HCT116 (cell line): ENCODE measurements at regions not wholly inside any gene's neighbourhood (a gene's known extent, or its start where the extent isn't known, plus 50 kb on each side); places are given as distances from the start of the nearest gene placed in this dataset.

Source experiments
- ATAC-seq: fragments of 200-7000 bp; cut with Tn5 transposase; 2 replicates; pipeline ENCODE4 v1.9.1; 2020; ENCODE audit warnings: mild to moderate bottlenecking, moderate library complexity
- BruUV-seq: library from RNA; stranded (reverse); fragments of 400-500 nt; replicated peaks from 2 replicates; lab custom pipeline; 2021; lab: Mats Ljungman, UMichigan
- CTCF ChIA-PET: fragments of 300-600 bp; sonication (Branson Sonifier 250); formaldehyde crosslinking; loops from one replicate; lab custom pipeline; 2021; ENCODE audit warnings: antibody characterized with exemption; lab: Charles Lee
- POLR2A ChIA-PET: fragments of 300-600, 350-600 bp; sonication (Branson Sonifier 250); formaldehyde crosslinking; loops from one replicate; lab custom pipeline; 2021; ENCODE audit warnings: antibody characterized with exemption; lab: Charles Lee
- RAD21 ChIA-PET, 2 experiments: fragments of 300-600 bp; sonication (Branson Sonifier 250); formaldehyde crosslinking; loops; one replicate each; lab custom pipeline; 2023; ENCODE audit warnings: low total read pairs in 2 of 2; ENCODE audit not compliant: uncharacterized antibody in 2 of 2, unreplicated experiment in 2 of 2, low non-redundant PET in 1 of 2; lab: Charles Lee
- DNase-seq: peaks from one replicate; pipeline ENCODE4 v3.0.0-alpha.2; 2010; ENCODE audit warnings: low read depth, low spot score
- H2AFZ ChIP-seq: fragments of 200-600 bp; shearing (Covaris generic), sonication (generic); 2 replicates; pipeline ENCODE4 v1.6.1; 2017; ENCODE audit warnings: low read depth, mixed run types, mixed read lengths, antibody characterized with exemption, low read length; ENCODE audit not compliant: poor library complexity, severe bottlenecking
- H3K27ac ChIP-seq: 2 replicates; pipeline ENCODE4 v1.5.1; 2012; ENCODE audit warnings: low read depth, low read length
- H3K27me3 ChIP-seq: fragments of 200-600 bp; sonication (generic); 2 replicates; pipeline ENCODE4 v1.6.1; 2016; ENCODE audit warnings: mixed run types, low read length, mixed read lengths; ENCODE audit not compliant: insufficient read depth
- H3K36me3 ChIP-seq, 2 experiments: fragments of 200-500 bp in 1 of 2; fragments of 200-600 bp in 1 of 2; sonication (Bioruptor generic) in 1 of 2; sonication (generic) in 1 of 2; 2 replicates each; pipeline versions ENCODE4 v1.5.1 to v1.6.1; 2014 to 2016; ENCODE audit warnings: low read length in 2 of 2, inconsistent platforms in 1 of 2, mixed read lengths in 1 of 2, mixed run types in 1 of 2; ENCODE audit not compliant: insufficient read depth in 2 of 2, control insufficient read depth in 1 of 2
- H3K4me1 ChIP-seq, 2 experiments: fragments of 200-600 bp in 1 of 2; sonication (generic) in 1 of 2; 2 replicates each; pipeline versions ENCODE4 v1.5.1 to v1.6.1; 2012 to 2017; ENCODE audit warnings: low read length in 2 of 2, inconsistent platforms in 1 of 2, mild to moderate bottlenecking in 1 of 2, mixed read lengths in 1 of 2, mixed run types in 1 of 2, moderate library complexity in 1 of 2; ENCODE audit not compliant: insufficient read depth in 2 of 2, control insufficient read depth in 1 of 2
- H3K4me2 ChIP-seq: fragments of 200-600 bp; sonication (generic); 2 replicates; pipeline ENCODE4 v1.6.1; 2017; ENCODE audit warnings: mixed run types, low read length, mixed read lengths
- H3K4me3 ChIP-seq, 2 experiments: fragments of 200-600 bp in 1 of 2; sonication (generic) in 1 of 2; replicated peaks in 1 of 2; 2 replicates each; pipeline ENCODE4 v1.5.1; 2011 to 2016; ENCODE audit warnings: low read length in 2 of 2, control low read depth in 1 of 2, low read depth in 1 of 2, mild to moderate bottlenecking in 1 of 2, mixed read lengths in 1 of 2, mixed run types in 1 of 2
- H3K79me2 ChIP-seq: fragments of 200-600 bp; sonication (generic); 2 replicates; pipeline ENCODE4 v1.6.1; 2017; ENCODE audit warnings: mild to moderate bottlenecking, mixed run types, low read length, moderate library complexity, mixed read lengths; ENCODE audit not compliant: insufficient read depth
- H3K9ac ChIP-seq: fragments of 200-600 bp; sonication (generic); 2 replicates; pipeline ENCODE4 v1.6.1; 2016; ENCODE audit warnings: low read length, mixed read lengths
- H3K9me2 ChIP-seq: fragments of 200-600 bp; sonication (generic), shearing (Covaris generic); 2 replicates; pipeline ENCODE4 v1.6.1; 2017; ENCODE audit warnings: mixed run types, mild to moderate bottlenecking, moderate library complexity; ENCODE audit not compliant: insufficient read depth
- H3K9me3 ChIP-seq, 2 experiments: fragments of 200-500 bp in 1 of 2; fragments of 200-600 bp in 1 of 2; sonication (Bioruptor generic) in 1 of 2; sonication (generic) in 1 of 2; 2 replicates each; pipeline ENCODE4 v1.6.1; 2014 to 2017; ENCODE audit warnings: low read length in 2 of 2, mixed read lengths in 2 of 2, inconsistent platforms in 1 of 2, low read depth in 1 of 2, mild to moderate bottlenecking in 1 of 2, mixed run types in 1 of 2, moderate library complexity in 1 of 2; ENCODE audit not compliant: control insufficient read depth in 1 of 2, insufficient read depth in 1 of 2
- H4K20me1 ChIP-seq: fragments of 200-600 bp; sonication (generic), shearing (Covaris generic); 2 replicates; pipeline ENCODE4 v1.6.1; 2017; ENCODE audit warnings: mixed run types, mild to moderate bottlenecking, moderate library complexity; ENCODE audit not compliant: insufficient read depth
- EGR1 ChIP-seq: IDR thresholded peaks from 2 replicates; pipeline ENCODE4 v1.6.1; 2012; ENCODE audit warnings: low read depth
- ELF1 ChIP-seq: IDR thresholded peaks from 2 replicates; pipeline ENCODE4 v1.6.1; 2012; ENCODE audit warnings: low read depth, borderline replicate concordance
- EZH2phosphoT487 ChIP-seq: fragments of 200-600 bp; IDR thresholded peaks from 2 replicates; pipeline ENCODE4 v1.6.1; 2018; ENCODE audit warnings: antibody characterized with exemption, borderline replicate concordance
- FOSL1 ChIP-seq: IDR thresholded peaks from 2 replicates; pipeline ENCODE4 v1.6.1; 2012; ENCODE audit warnings: low read depth
- MAX ChIP-seq: IDR thresholded peaks from 2 replicates; pipeline ENCODE4 v1.6.1; 2012
- POLR2A ChIP-seq: IDR thresholded peaks from 2 replicates; pipeline ENCODE4 v1.7.0; 2011; ENCODE audit warnings: borderline replicate concordance; ENCODE audit not compliant: insufficient read depth, insufficient read length; ENCODE audit errors: extremely low read depth
- POLR2AphosphoS5 ChIP-seq: IDR thresholded peaks from 2 replicates; pipeline ENCODE4 v1.6.1; 2011; ENCODE audit warnings: mild to moderate bottlenecking, low read depth, low read length, moderate library complexity
- RAD21 ChIP-seq: IDR thresholded peaks from 2 replicates; pipeline ENCODE4 v1.6.1; 2012; ENCODE audit warnings: low read depth, mild to moderate bottlenecking
- ZBTB33 ChIP-seq: IDR thresholded peaks from 2 replicates; pipeline ENCODE4 v1.6.1; 2011; ENCODE audit warnings: mild to moderate bottlenecking, low read length, moderate library complexity; ENCODE audit not compliant: insufficient replicate concordance; ENCODE audit errors: extremely low read depth
- ZFX ChIP-seq: fragments of 450-650 bp; IDR thresholded peaks from 2 replicates; pipeline ENCODE4 v1.6.1; 2017
- ZNF274 ChIP-seq: fragments of 200-500 bp; sonication (Bioruptor generic); IDR thresholded peaks from 2 replicates; pipeline ENCODE4 v1.6.1; 2014; ENCODE audit warnings: mild to moderate bottlenecking, low read depth, low read length, inconsistent platforms
- intact Hi-C: fragments of 100-400 bp; cut with micrococcal nuclease; formaldehyde crosslinking; loops from 2 replicates; pipeline ENCODE4 v1.10.0; 2022

GRCh38 chr3:177618873-177619733 lies 421.8 kb upstream of the TBL1XR1 start:
- RAD21 ChIA-PET = no interaction called here
- no peaks in the 10 kb centered on the region for H3K9me2 ChIP-seq
- TF ChIP-seq MAX = no peak
- TF ChIP-seq POLR2AphosphoS5 = no peak
- no peak for TF ChIP-seq RAD21
- no peak for TF ChIP-seq ZNF274
- no peak for TF ChIP-seq ELF1
- TF ChIP-seq ZFX = no peak
- TF ChIP-seq, all 23 proteins: peak for 0
- POLR2A ChIA-PET = no interaction called here
- BruUV-seq = no TSS peak
- Histone ChIP-seq H2AFZ (no peak overlapping the region), H3K4me2 (no peak overlapping the region), H3K27ac (no peak overlapping the region), H3K36me3 (no peaks in the 10 kb centered on the region), H3K9me3 (no peaks in the 10 kb centered on the region), H3K79me2 (no peaks in the 10 kb centered on the region), H3K4me1 (peaks cover 0 to 5% of the 10 kb centered on the region in 2 experiments; a peak in 1 of 4 replicates), H3K4me3 (no peak overlapping the region), H3K9ac (no peak overlapping the region), H4K20me1 (no peaks in the 10 kb centered on the region), H3K27me3 (no peaks in the 10 kb centered on the region)
- DNase-seq (no peak), ATAC-seq (no peak)
- CTCF ChIA-PET = no interaction called here
- intact Hi-C loops = no loop called here

GRCh38 chr3:177620073-177620472 lies 422.8 kb upstream of the TBL1XR1 start:
- no TSS peak for BruUV-seq
- H3K79me2 ChIP-seq = no peaks in the 10 kb centered on the region
- POLR2A ChIA-PET = no interaction called here
- no peak overlapping the region for H3K4me3 ChIP-seq
- ATAC-seq = no peak
- H3K4me2 ChIP-seq = no peak overlapping the region
- CTCF ChIA-PET = no interaction called here
- peaks cover 0 to 5% of the 10 kb centered on the region in 2 experiments; a peak in 1 of 4 replicates for H3K4me1 ChIP-seq
- H3K27ac ChIP-seq = no peak overlapping the region
- TF ChIP-seq EZH2phosphoT487 (no peak), POLR2A (no peak), EGR1 (no peak), FOSL1 (no peak), ZBTB33 (no peak)
- H3K9ac ChIP-seq = no peak overlapping the region
- RAD21 ChIA-PET = no interaction called here
- no peaks in the 10 kb centered on the region for H3K9me2 ChIP-seq
- H3K9me3 ChIP-seq = no peaks in the 10 kb centered on the region
- H2AFZ ChIP-seq = no peak overlapping the region
- DNase-seq = no peak
- H3K27me3 ChIP-seq = no peaks in the 10 kb centered on the region
- intact Hi-C loops = no loop called here
- no peaks in the 10 kb centered on the region for H4K20me1 ChIP-seq
- H3K36me3 ChIP-seq = no peaks in the 10 kb centered on the region
